DND-41 (cell line): ENCODE measurements at regions not wholly inside any gene's neighbourhood (a gene's known extent, or its start where the extent isn't known, plus 50 kb on each side); places are given as distances from the start of the nearest gene placed in this dataset.

Experiments
- CTCF ChIP-seq: IDR thresholded peaks from 2 replicates; pipeline ENCODE4 v1.5.1; 2012; ENCODE audit warnings: borderline replicate concordance, low read length, moderate library complexity, mild to moderate bottlenecking; ENCODE audit not compliant: poor library complexity, severe bottlenecking; ENCODE audit errors: extremely low read depth
- EZH2 ChIP-seq: IDR thresholded peaks from 3 replicates; pipeline ENCODE4 v1.6.1; 2012; ENCODE audit warnings: borderline replicate concordance, low read depth, mild to moderate bottlenecking, moderate library complexity, low read length, inconsistent platforms; ENCODE audit not compliant: severe bottlenecking

- TF ChIP-seq CTCF (no peak), EZH2 (no peak)
Measured at GRCh38 chr2:150554046-150554445, 66.6 kb upstream of the RND3 start.
